ENCODE measurements at regions not wholly inside any gene's neighbourhood (a gene's known extent, or its start where the extent isn't known, plus 50 kb on each side); places are given as distances from the start of the nearest gene placed in this dataset.

DNA sequence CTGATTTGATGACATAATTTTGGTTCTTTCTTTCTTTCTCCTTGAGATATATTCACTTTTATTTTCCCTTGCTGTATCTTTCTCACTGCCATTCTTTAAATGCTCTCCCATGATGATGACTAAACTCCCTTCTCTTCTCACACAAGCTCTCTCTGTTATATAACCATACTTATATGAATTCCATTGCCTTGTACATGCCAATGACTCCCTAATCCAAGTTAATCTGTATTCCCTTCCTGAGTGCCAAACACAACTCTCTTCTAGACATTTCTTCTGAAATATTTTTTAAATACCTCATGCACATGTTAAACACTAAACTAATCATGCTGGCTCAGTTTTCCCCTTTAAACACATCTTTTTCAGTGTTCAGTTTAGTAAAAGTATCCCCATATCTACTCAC, 62.2 kb upstream of the ST8SIA4 start:
- no peaks in the 10 kb centered on the region for H4K20me1 ChIP-seq (ENCODE audit: insufficient read depth, low read length, poor library complexity, severe bottlenecking)
- no peak overlapping the region for H3K4me2 ChIP-seq (ENCODE audit: low read depth, low read length, poor library complexity, severe bottlenecking)
- H3K4me1 ChIP-seq (ENCODE audit: insufficient read depth, low read length, poor library complexity, severe bottlenecking), result no peaks in the 10 kb centered on the region
- H3K4me3 ChIP-seq (ENCODE audit: low read length, poor library complexity, severe bottlenecking), result no peak overlapping the region
- H3K9me2 ChIP-seq (replicated peaks; ENCODE audit: low read depth, low read length), result no peaks in the 10 kb centered on the region
- H3K79me2 ChIP-seq (ENCODE audit: insufficient read depth, low read length), result no peaks in the 10 kb centered on the region
- no peak overlapping the region for H2AFZ ChIP-seq (ENCODE audit: low read length)
- no peaks in the 10 kb centered on the region for H3K36me3 ChIP-seq (ENCODE audit: insufficient read depth, low read length)
- H3F3A ChIP-seq (ENCODE audit: low read depth), result no peaks in the 10 kb centered on the region
- H3K9me3 ChIP-seq (ENCODE audit: insufficient read depth, low read depth, low read length), result no peaks in the 10 kb centered on the region
- no peak overlapping the region for H3K9ac ChIP-seq (ENCODE audit: low read depth, low read length, poor library complexity, severe bottlenecking)
- no peaks in the 10 kb centered on the region for H3K27me3 ChIP-seq (ENCODE audit: insufficient read depth, low read length, poor library complexity, severe bottlenecking)
- TF ChIP-seq, protein P1, sequence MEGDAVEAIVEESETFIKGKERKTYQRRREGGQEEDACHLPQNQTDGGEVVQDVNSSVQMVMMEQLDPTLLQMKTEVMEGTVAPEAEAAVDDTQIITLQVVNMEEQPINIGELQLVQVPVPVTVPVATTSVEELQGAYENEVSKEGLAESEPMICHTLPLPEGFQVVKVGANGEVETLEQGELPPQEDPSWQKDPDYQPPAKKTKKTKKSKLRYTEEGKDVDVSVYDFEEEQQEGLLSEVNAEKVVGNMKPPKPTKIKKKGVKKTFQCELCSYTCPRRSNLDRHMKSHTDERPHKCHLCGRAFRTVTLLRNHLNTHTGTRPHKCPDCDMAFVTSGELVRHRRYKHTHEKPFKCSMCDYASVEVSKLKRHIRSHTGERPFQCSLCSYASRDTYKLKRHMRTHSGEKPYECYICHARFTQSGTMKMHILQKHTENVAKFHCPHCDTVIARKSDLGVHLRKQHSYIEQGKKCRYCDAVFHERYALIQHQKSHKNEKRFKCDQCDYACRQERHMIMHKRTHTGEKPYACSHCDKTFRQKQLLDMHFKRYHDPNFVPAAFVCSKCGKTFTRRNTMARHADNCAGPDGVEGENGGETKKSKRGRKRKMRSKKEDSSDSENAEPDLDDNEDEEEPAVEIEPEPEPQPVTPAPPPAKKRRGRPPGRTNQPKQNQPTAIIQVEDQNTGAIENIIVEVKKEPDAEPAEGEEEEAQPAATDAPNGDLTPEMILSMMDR (conservative IDR thresholded peaks at IDR 0.05; ENCODE audit: low read length), result no peak
- no peak for TF ChIP-seq EZH2phosphoT487 (IDR thresholded peaks at IDR 0.05; ENCODE audit: borderline replicate concordance)
